Hepatocyte (in vitro differentiated cells): ENCODE measurements at regions not wholly inside any gene's neighbourhood (a gene's known extent, or its start where the extent isn't known, plus 50 kb on each side); places are given as distances from the start of the nearest gene placed in this dataset.

Experiments
- CTCF ChIP-seq: fragments of 200-600 bp; sonication (generic); IDR thresholded peaks from 2 replicates; pipeline ENCODE4 v1.5.1; 2016; ENCODE audit warnings: antibody characterized with exemption, mild to moderate bottlenecking; ENCODE audit not compliant: poor library complexity
- EZH2 ChIP-seq: fragments of 200-600 bp; sonication (generic); IDR thresholded peaks from 2 replicates; pipeline ENCODE4 v1.6.1; 2016; ENCODE audit warnings: antibody characterized with exemption, mild to moderate bottlenecking, borderline replicate concordance
- EZH2phosphoT487 ChIP-seq: fragments of 200-600 bp; sonication (generic); IDR thresholded peaks from one replicate; pipeline ENCODE4 v1.6.1; 2018; ENCODE audit warnings: antibody characterized with exemption, mild to moderate bottlenecking, low read depth, moderate library complexity; ENCODE audit not compliant: unreplicated experiment, severe bottlenecking

DNA sequence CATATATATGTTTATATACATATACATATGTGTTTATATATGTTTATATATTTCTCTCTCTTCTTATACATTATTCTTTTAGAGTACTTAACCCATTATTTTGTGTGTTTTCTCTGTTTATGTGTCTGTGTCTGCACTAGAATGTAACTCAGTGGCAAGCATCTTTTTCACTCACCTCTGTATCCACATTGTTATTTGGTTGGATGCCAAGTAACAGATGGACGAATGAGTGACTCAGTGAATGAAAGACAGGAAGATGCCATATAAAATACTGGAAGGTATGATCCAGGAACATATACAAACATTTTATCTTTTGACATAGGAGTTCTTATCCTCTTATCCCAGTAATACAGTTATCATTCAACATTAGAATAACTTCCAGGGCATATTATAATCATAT lies 684.8 kb downstream of the RNF144A start:
- TF ChIP-seq EZH2 (no peak), CTCF (no peak), EZH2phosphoT487 (no peak)
